Transverse colon (tissue), 4 donors: ENCODE measurements at regions not wholly inside any gene's neighbourhood (a gene's known extent, or its start where the extent isn't known, plus 50 kb on each side); places are given as distances from the start of the nearest gene placed in this dataset.
A peak's percentile ranks its signal among the peaks of the same experiment; 100 is the strongest.

Source experiments
- DNase-seq: peaks from one replicate; pipeline ENCODE4 v3.0.0-alpha.2; 2019
- H3K27ac ChIP-seq, 4 donors: fragments of 200-600 bp; sonication (generic); 2 replicates each; pipeline ENCODE4 v1.5.1; 2016 to 2018; ENCODE audit warnings: inconsistent platforms in 4 of 4
- H3K27me3 ChIP-seq: fragments of 200-600 bp; sonication (generic); 2 replicates; pipeline ENCODE4 v1.5.1; 2017; ENCODE audit warnings: inconsistent platforms
- H3K36me3 ChIP-seq, 4 donors: fragments of 200-600 bp; sonication (generic); 2 replicates each; pipeline ENCODE4 v1.5.1; 2017 to 2019; ENCODE audit warnings: inconsistent platforms in 4 of 4
- H3K4me1 ChIP-seq, 4 donors: fragments of 200-600 bp; sonication (generic); 2 replicates each; pipeline ENCODE4 v1.5.1; 2017 to 2020; ENCODE audit warnings: inconsistent platforms in 4 of 4
- H3K4me3 ChIP-seq, 4 donors: fragments of 200-600 bp; sonication (generic); 1 replicate in 1 of 4; 2 replicates in 3 of 4; pipeline versions ENCODE4 v1.5.1 to v1.6.1; 2017 to 2019; ENCODE audit warnings: inconsistent platforms in 4 of 4
- H3K9me3 ChIP-seq, 2 donors: fragments of 200-600 bp; sonication (generic); 2 replicates each; pipeline ENCODE4 v1.5.1; 2017 to 2019; ENCODE audit warnings: inconsistent platforms in 2 of 2
- EP300 ChIP-seq: sonication (generic); formaldehyde crosslinking; IDR thresholded peaks from one replicate; pipeline ENCODE4 v1.6.1; 2017; ENCODE audit warnings: antibody characterized with exemption, low read depth
- POLR2A ChIP-seq: fragments of 450-650 bp; IDR thresholded peaks from one replicate; pipeline ENCODE4 v1.6.1; 2016; ENCODE audit warnings: antibody characterized with exemption, mild to moderate bottlenecking, moderate library complexity
- POLR2AphosphoS5 ChIP-seq, 3 donors: sonication (generic); formaldehyde crosslinking; IDR thresholded peaks; one replicate each; pipeline ENCODE4 v1.6.1; 2016; ENCODE audit warnings: antibody characterized with exemption in 3 of 3
- WGBS, 2 donors: methylation state at CpG; one replicate each; pipeline ENCODE4 v1.1.5; 2018; ENCODE audit warnings: low coverage in 1 of 2; 5-methylcytosine and 5-hydroxymethylcytosine counted together
- in situ Hi-C, 4 donors: fragments of 200-750 bp; cut with MboI; loops; one replicate each; pipeline versions ENCODE4 v1.15.0 to v1.15.1; 2017; ENCODE audit warnings: low sequenced_read_pairs in 3 of 4, low pct_ligation_motif_present in 1 of 4, low pct_unique_long_range_greater_than_20kb in 1 of 4
- intact Hi-C: fragments of 100-400 bp; cut with DNase I; formaldehyde crosslinking; loops from one replicate; pipeline ENCODE4 v1.15.1; 2023; ENCODE audit warnings: low total_unique reads
- TF ChIP-seq, protein P1 (sequence below), 5 experiments: fragments of 200-600 bp in 3 of 5; fragments of 450-650 bp in 2 of 5; sonication (generic) in 3 of 5; IDR thresholded peaks; 1 replicate in 2 of 5; 2 replicates in 3 of 5; pipeline ENCODE4 v1.5.1; 2016 to 2017; ENCODE audit warnings: antibody characterized with exemption in 5 of 5, inconsistent platforms in 3 of 5, mild to moderate bottlenecking in 2 of 5, moderate library complexity in 1 of 5

DNA sequence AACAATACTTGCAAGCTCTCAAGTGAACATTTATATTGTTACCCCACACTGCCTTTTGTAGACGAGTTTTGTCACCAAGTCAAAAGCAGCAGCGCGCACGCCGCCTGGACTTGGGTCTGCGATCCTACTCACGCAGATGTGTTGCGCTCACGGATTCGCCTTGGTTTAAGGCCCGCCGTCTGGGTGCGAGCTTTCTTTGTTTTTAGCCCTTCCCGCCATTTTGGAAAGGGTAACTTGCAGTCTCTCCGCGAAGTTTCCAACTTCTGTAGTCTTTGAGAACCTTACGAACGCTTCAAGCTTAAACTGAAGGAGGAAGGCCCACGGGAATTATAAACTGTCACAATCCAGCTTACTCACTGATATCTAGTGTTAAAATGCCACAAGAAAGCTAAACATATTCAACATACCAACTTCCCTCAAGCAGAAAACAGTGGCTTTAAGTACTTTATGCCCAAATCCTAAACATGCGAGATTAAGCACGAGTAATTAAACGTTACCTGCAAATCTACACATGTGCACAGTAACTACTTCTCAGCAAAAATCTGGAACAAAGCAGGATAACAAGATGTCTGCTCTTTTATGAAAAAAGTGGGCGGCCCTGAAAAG lies 80.4 kb upstream of the BTN3A2 start:
- peak overlapping the region; percentile 19 to 70 (median 60) for H3K4me3 ChIP-seq
- H3K27ac ChIP-seq: peak overlapping the region; percentile 93 to 98 (median 95)
- H3K27me3 ChIP-seq: no peaks in the 10 kb centered on the region
- DNase-seq: peak; percentile 69
- intact Hi-C loops (loop anchor here (5.0 kb wide), 1 partner anchor 47 kb away; no protein-coding TSS in a partner anchor), in situ Hi-C loops (loop anchor here in 1 of 4 donors (25.0 kb wide), 1 partner anchor 878 kb away; no protein-coding TSS in a partner anchor)
- TF ChIP-seq EP300 (no peak), POLR2AphosphoS5 (IDR thresholded peaks at IDR 0.05) (peak in 1 of 3 donors; percentile 45), POLR2A (no peak)
- TF ChIP-seq, protein P1, sequence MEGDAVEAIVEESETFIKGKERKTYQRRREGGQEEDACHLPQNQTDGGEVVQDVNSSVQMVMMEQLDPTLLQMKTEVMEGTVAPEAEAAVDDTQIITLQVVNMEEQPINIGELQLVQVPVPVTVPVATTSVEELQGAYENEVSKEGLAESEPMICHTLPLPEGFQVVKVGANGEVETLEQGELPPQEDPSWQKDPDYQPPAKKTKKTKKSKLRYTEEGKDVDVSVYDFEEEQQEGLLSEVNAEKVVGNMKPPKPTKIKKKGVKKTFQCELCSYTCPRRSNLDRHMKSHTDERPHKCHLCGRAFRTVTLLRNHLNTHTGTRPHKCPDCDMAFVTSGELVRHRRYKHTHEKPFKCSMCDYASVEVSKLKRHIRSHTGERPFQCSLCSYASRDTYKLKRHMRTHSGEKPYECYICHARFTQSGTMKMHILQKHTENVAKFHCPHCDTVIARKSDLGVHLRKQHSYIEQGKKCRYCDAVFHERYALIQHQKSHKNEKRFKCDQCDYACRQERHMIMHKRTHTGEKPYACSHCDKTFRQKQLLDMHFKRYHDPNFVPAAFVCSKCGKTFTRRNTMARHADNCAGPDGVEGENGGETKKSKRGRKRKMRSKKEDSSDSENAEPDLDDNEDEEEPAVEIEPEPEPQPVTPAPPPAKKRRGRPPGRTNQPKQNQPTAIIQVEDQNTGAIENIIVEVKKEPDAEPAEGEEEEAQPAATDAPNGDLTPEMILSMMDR (IDR thresholded peaks at IDR 0.05): no peak
- H3K4me1 ChIP-seq: peaks cover 0 to 30% (median 6%) of the 10 kb centered on the region in 4 donors
- H3K36me3 ChIP-seq: no peaks in the 10 kb centered on the region
- WGBS, 2 donors: 0% methylated on average over 1 to 23 of the region's 23 CpGs
- H3K9me3 ChIP-seq: no peaks in the 10 kb centered on the region

DNA sequence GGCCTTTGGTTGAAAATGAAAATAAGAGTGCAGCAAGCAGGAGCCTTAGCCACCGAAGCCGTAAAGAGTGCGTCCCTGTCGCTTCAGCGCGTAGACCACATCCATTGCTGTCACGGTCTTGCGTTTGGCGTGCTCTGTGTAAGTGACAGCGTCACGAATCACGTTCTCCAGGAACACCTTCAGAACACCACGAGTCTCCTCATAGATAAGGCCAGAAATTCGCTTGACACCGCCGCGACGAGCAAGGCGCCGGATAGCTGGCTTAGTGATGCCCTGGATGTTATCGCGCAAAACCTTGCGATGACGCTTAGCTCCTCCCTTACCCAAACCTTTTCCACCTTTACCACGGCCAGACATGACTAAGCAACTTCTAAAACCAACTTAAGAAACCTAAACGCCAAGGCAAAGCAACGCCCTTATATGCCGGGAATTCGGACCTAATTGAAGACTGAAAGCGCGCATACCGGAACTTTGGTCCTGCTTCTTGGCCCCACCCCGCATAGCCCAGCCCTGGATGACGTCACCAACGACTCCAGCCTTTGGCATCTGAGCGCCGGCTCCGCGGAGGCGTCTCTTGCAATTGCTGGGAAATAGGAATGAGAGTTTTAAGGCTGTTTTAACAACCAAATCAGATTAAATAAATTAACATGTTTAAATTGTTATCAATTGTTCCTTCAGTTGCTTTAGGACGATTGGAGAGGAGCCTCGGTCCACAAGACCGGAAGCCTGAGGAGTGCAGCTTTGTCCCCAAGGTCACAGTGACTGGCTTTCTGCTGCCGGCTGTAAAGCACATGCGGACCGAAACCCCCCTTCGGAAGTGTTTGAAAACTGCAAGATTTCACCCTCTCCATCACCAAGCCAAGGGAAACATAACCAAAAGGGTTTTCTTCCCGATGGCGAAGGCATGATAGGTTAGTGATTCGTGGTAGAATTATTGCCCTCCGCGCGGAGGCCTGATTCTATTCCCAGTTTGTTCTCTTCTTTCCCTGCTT lies 79.6 kb upstream of the BTN3A2 start:
- TF ChIP-seq, protein P1 (IDR thresholded peaks at IDR 0.05): no peak
- TF ChIP-seq EP300 (peak; percentile 92), POLR2A (peak; percentile 98), POLR2AphosphoS5 (IDR thresholded peaks at IDR 0.05) (peak; percentile 96 to 99 (median 99))
- intact Hi-C loops: no loop called here
- peak; percentile 99 for DNase-seq
- H3K36me3 ChIP-seq: no peaks in the 10 kb centered on the region
- WGBS, 2 donors: 0 to 1% methylated on average over 15 to 53 of the region's 53 CpGs
- H3K4me1 ChIP-seq: peaks cover 0 to 30% (median 6%) of the 10 kb centered on the region in 4 donors
- in situ Hi-C loops: loop anchor here in 1 of 4 donors (25.0 kb wide), 1 partner anchor 877 kb away; no protein-coding TSS in a partner anchor
- peak overlapping the region; percentile 93 to 98 (median 95) for H3K27ac ChIP-seq
- peak overlapping the region; percentile 19 to 70 (median 60) for H3K4me3 ChIP-seq
- no peaks in the 10 kb centered on the region for H3K9me3 ChIP-seq
- H3K27me3 ChIP-seq: no peaks in the 10 kb centered on the region

DNA sequence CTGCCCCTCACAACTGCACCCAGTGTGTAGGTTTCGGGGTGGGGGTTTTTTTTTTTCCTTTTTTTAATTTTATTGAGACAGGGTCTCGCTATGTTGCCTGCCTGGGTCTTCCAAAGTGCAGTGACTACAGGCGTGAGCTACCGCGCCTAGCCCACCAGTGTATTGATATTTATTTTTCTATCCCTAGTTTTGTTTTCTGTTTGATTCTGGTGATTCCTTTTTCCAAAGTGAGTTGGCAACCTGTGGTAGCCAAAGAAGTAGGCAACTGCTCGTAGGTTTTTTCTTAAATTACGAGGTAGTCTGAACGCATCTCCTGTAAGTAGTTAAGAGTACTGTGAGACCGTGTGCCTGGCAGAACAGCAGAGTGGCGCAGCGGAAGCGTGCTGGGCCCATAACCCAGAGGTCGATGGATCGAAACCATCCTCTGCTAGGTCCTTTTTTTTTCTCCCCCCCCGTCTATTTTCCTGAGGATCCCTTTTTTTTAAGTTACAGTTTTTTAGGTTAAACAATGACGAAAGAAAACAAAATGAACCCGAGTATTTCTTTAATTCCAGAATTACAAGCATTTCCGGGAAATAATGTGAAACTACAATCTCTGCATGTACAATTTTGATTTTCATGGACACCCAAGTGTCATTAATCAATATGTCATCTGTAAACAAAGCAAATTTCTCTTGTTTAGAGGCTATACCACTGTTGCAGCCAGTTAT lies 78.7 kb upstream of the BTN3A2 start:
- TF ChIP-seq EP300: no peak
- TF ChIP-seq, protein P1 (IDR thresholded peaks at IDR 0.05): no peak
- TF ChIP-seq POLR2AphosphoS5 (IDR thresholded peaks at IDR 0.05): peak in 2 of 3 donors; percentile 35 to 41
- no peak for TF ChIP-seq POLR2A
- peaks cover 0 to 30% (median 6%) of the 10 kb centered on the region in 4 donors for H3K4me1 ChIP-seq
- in situ Hi-C loops: loop anchor here in 1 of 4 donors (25.0 kb wide), 1 partner anchor 876 kb away; no protein-coding TSS in a partner anchor
- intact Hi-C loops: no loop called here
- H3K36me3 ChIP-seq: no peaks in the 10 kb centered on the region
- H3K9me3 ChIP-seq: no peaks in the 10 kb centered on the region
- H3K4me3 ChIP-seq: peak overlapping the region; percentile 18 to 70 (median 60)
- peak overlapping the region; percentile 93 to 98 (median 95) for H3K27ac ChIP-seq
- DNase-seq: peak; percentile 83
- no peaks in the 10 kb centered on the region for H3K27me3 ChIP-seq
- 3 to 5% methylated on average over 12 to 18 of the region's 18 CpGs for WGBS, 2 donors
